ENCODE measurements at regions not wholly inside any gene's neighbourhood (a gene's known extent, or its start where the extent isn't known, plus 50 kb on each side); places are given as distances from the start of the nearest gene placed in this dataset.

DNA sequence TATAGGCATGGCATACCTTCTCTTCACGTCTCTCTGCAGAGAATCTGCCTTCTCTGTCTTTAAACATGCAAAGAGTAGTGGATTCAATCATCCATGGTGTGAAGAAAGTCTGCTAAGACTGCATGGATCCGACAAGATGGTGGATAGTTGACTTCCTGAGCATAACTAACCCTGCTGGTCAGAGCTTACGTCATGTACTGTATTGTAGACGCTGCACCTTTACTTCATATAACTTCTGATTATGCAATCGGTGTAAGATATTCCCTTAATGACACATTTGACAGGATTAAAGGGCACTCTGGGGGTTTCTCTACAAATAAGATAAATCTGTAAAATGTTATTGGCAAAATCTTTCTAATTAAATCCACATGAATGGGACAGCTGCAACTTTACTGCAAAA, 240.3 kb upstream of the NREP start:
- H3K36me3 ChIP-seq (ENCODE audit: control insufficient read depth in 2 of 2, extremely low read depth in 1 of 2, insufficient read depth in 2 of 2, low read length in 2 of 2): no peaks in the 10 kb centered on the region
- DNase-seq (ENCODE audit: low read depth, low spot score) (no peak), FAIRE-seq (no peak)
- intact Hi-C loops (cut with micrococcal nuclease): no loop called here
- H3K27ac ChIP-seq (ENCODE audit: insufficient read depth, low read depth, low read length): no peak overlapping the region
- no peaks in the 10 kb centered on the region for H3K9me1 ChIP-seq (replicated peaks; ENCODE audit: control insufficient read depth, extremely low read depth, insufficient read depth, low read length)
- no TSS peak for BruUV-seq (replicated peaks)
- no peak overlapping the region for H3K4me3 ChIP-seq (replicated peaks in 1 of 3; ENCODE audit: insufficient read depth in 1 of 3, low read depth in 1 of 3, low read length in 3 of 3)
- H2AFZ ChIP-seq (ENCODE audit: low read depth, low read length): no peak overlapping the region
- H3K4me2 ChIP-seq (ENCODE audit: insufficient read depth, low read length): no peak overlapping the region
- H3K27me3 ChIP-seq (ENCODE audit: control insufficient read depth in 2 of 2, insufficient read depth in 2 of 2, low read length in 2 of 2): peaks cover 0 to 1% of the 10 kb centered on the region in 2 experiments
- no peaks in the 10 kb centered on the region for H4K20me1 ChIP-seq (replicated peaks; ENCODE audit: control insufficient read depth, extremely low read depth, insufficient read depth, low read length)
- dilution Hi-C loops (cut with MboI; ENCODE audit: extremely low pct_ligation_motif_present, low sequenced_read_pairs): no loop called here
- POLR2A ChIA-PET: no interaction called here
- no peaks in the 10 kb centered on the region for H3K79me2 ChIP-seq (ENCODE audit: control insufficient read depth, insufficient read depth, low read length)
- CTCF ChIA-PET: no interaction called here
- H3K9me3 ChIP-seq (replicated peaks; ENCODE audit: control insufficient read depth, insufficient read depth, low read length): no peaks in the 10 kb centered on the region
- no peaks in the 10 kb centered on the region for H3K4me1 ChIP-seq (ENCODE audit: control insufficient read depth, extremely low read depth, insufficient read depth, low read length)
- H3K9ac ChIP-seq (replicated peaks; ENCODE audit: extremely low read depth, insufficient read depth, low read length): no peak overlapping the region
- TF ChIP-seq MAX (IDR thresholded peaks at IDR 0.05; ENCODE audit: insufficient read depth, insufficient read length) (no peak), FOS (IDR thresholded peaks at IDR 0.05; ENCODE audit: borderline replicate concordance, insufficient read depth, low read length) (no peak), POLR2A (IDR thresholded peaks at IDR 0.05; ENCODE audit: low read depth, low read length) (no peak), POLR2AphosphoS5 (IDR thresholded peaks at IDR 0.05; ENCODE audit: insufficient read depth, low read depth, low read length) (no peak), JUN (IDR thresholded peaks at IDR 0.05; ENCODE audit: borderline replicate concordance, insufficient read depth, insufficient read length, low read depth) (no peak), EZH2 (IDR thresholded peaks at IDR 0.05; ENCODE audit: borderline replicate concordance, low read depth, low read length, severe bottlenecking) (no peak), GATA2 (IDR thresholded peaks at IDR 0.05; ENCODE audit: insufficient read depth, insufficient read length, low read depth, low read length) (no peak)
- TF ChIP-seq, protein P1, sequence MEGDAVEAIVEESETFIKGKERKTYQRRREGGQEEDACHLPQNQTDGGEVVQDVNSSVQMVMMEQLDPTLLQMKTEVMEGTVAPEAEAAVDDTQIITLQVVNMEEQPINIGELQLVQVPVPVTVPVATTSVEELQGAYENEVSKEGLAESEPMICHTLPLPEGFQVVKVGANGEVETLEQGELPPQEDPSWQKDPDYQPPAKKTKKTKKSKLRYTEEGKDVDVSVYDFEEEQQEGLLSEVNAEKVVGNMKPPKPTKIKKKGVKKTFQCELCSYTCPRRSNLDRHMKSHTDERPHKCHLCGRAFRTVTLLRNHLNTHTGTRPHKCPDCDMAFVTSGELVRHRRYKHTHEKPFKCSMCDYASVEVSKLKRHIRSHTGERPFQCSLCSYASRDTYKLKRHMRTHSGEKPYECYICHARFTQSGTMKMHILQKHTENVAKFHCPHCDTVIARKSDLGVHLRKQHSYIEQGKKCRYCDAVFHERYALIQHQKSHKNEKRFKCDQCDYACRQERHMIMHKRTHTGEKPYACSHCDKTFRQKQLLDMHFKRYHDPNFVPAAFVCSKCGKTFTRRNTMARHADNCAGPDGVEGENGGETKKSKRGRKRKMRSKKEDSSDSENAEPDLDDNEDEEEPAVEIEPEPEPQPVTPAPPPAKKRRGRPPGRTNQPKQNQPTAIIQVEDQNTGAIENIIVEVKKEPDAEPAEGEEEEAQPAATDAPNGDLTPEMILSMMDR (IDR thresholded peaks at IDR 0.05; ENCODE audit: extremely low read depth in 1 of 2, insufficient read depth in 1 of 2, low read depth in 1 of 2, low read length in 2 of 2): no peak
